ENCODE measurements at regions not wholly inside any gene's neighbourhood (a gene's known extent, or its start where the extent isn't known, plus 50 kb on each side); places are given as distances from the start of the nearest gene placed in this dataset.

DNA sequence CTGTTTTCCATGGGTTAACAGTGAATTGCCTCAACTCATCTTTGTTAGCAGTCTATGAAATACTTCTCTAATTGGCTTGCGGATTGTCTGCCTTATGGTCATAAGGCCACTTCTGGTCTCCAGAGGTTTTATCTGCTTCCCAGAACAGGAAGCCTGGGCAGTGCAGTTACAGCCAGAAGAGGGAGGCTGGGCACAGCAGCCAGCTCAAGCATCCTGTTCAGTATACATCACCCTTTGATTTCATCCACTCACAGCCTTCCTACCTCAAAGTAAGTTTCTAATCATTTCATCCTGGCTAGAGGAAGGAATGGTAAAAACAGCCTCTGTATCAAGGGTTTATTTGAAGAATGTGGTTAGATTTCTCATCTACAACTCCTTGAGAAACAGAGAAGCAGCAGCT, 311.5 kb upstream of the DEPDC1 start:
- Histone ChIP-seq H3K4me1 (ENCODE audit: control insufficient read depth in 1 of 2, insufficient read depth in 2 of 2, low read depth in 1 of 2, low read length in 1 of 2) (peaks cover 0 to 8% of the 10 kb centered on the region in 2 experiments; a peak in 2 of 4 replicates), H4K20me1 (ENCODE audit: insufficient read depth) (no peaks in the 10 kb centered on the region), H2AFZ (ENCODE audit: low read depth) (no peak overlapping the region), H3K79me2 (ENCODE audit: insufficient read depth) (no peaks in the 10 kb centered on the region), H3F3A (replicated peaks; ENCODE audit: insufficient read depth) (no peaks in the 10 kb centered on the region), H3K4me2 (no peak overlapping the region), H3K27me3 (ENCODE audit: insufficient read depth) (no peaks in the 10 kb centered on the region), H3K4me3 (ENCODE audit: low read depth in 2 of 2, low read length in 1 of 2) (no peak overlapping the region), H3K9me2 (no peaks in the 10 kb centered on the region), H3K9ac (no peak overlapping the region), H3K36me3 (replicated peaks in 1 of 2; ENCODE audit: control insufficient read depth in 1 of 2, insufficient read depth in 2 of 2, low read length in 1 of 2) (no peaks in the 10 kb centered on the region), H3K27ac (ENCODE audit: low read depth in 2 of 2, low read length in 1 of 2) (peak overlapping the region in 1 of 2 experiments; percentile 19; a peak in 1 of 4 replicates), H3K9me3 (no peaks in the 10 kb centered on the region)
- ChIA-PET CTCF (interaction anchor here (1.0 kb wide), 1 partner anchor 11 kb away, joined by 3 read pairs; no protein-coding TSS in a partner anchor), POLR2A (no interaction called here)
- peak; percentile 48 for DNase-seq
- 36% methylated on average over 1 of the region's 1 CpG for WGBS (ENCODE audit: low lambda C conversion rate)
- no peak for TF ChIP-seq RFX5 (IDR thresholded peaks at IDR 0.05; ENCODE audit: low read length)
- TF ChIP-seq, protein P1, sequence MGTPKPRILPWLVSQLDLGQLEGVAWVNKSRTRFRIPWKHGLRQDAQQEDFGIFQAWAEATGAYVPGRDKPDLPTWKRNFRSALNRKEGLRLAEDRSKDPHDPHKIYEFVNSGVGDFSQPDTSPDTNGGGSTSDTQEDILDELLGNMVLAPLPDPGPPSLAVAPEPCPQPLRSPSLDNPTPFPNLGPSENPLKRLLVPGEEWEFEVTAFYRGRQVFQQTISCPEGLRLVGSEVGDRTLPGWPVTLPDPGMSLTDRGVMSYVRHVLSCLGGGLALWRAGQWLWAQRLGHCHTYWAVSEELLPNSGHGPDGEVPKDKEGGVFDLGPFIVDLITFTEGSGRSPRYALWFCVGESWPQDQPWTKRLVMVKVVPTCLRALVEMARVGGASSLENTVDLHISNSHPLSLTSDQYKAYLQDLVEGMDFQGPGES (IDR thresholded peaks at IDR 0.05; ENCODE audit: low read depth, low read length) = no peak
- no peak for TF ChIP-seq MEF2A (IDR thresholded peaks at IDR 0.05; ENCODE audit: borderline replicate concordance, low read depth)
- no peak for TF ChIP-seq TAF1 (IDR thresholded peaks at IDR 0.05; ENCODE audit: borderline replicate concordance, low read depth, low read length)
- peak; percentile 31; the same call in 1 of the 2 replicates for TF ChIP-seq RAD21 (IDR thresholded peaks at IDR 0.05; ENCODE audit: low read length)
- no peak for TF ChIP-seq ELF1 (IDR thresholded peaks at IDR 0.05)
- no peak for TF ChIP-seq SMC3 (IDR thresholded peaks at IDR 0.05; ENCODE audit: low read depth, low read length)
- TF ChIP-seq JUND (IDR thresholded peaks at IDR 0.05) = no peak

DNA sequence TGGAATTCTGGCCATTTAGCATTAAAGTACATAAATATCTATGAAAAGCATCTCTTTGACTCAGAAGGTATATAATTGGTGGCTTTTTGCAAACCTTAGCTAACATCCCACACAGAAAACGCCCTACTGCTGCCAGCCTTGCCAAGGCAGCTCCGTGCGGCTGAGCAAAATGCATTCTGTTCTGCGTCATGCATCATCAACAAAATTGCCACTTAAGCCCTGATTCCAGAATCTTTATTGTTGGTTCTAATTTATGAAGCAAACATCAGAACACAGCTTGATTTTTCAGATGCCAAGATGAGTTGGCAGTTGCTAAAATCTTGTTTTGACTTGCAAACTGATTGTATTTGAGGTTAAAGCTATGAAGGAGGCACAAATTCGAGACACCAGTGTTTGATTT, 314.9 kb upstream of the DEPDC1 start:
- POLR2A ChIA-PET = no interaction called here
- Histone ChIP-seq H3K79me2 (ENCODE audit: insufficient read depth) (no peaks in the 10 kb centered on the region), H3K36me3 (replicated peaks in 1 of 2; ENCODE audit: control insufficient read depth in 1 of 2, insufficient read depth in 2 of 2, low read length in 1 of 2) (no peaks in the 10 kb centered on the region), H3K9ac (no peak overlapping the region), H4K20me1 (ENCODE audit: insufficient read depth) (no peaks in the 10 kb centered on the region), H3K4me2 (no peak overlapping the region), H3K27me3 (ENCODE audit: insufficient read depth) (no peaks in the 10 kb centered on the region), H3K9me2 (no peaks in the 10 kb centered on the region), H3K4me3 (ENCODE audit: low read depth in 2 of 2, low read length in 1 of 2) (no peak overlapping the region), H2AFZ (ENCODE audit: low read depth) (no peak overlapping the region), H3F3A (replicated peaks; ENCODE audit: insufficient read depth) (no peaks in the 10 kb centered on the region), H3K9me3 (no peaks in the 10 kb centered on the region), H3K27ac (ENCODE audit: low read depth in 2 of 2, low read length in 1 of 2) (no peak overlapping the region), H3K4me1 (ENCODE audit: control insufficient read depth in 1 of 2, insufficient read depth in 2 of 2, low read depth in 1 of 2, low read length in 1 of 2) (peaks cover 0 to 10% of the 10 kb centered on the region in 2 experiments; a peak in 2 of 4 replicates)
- no peak for DNase-seq
- TF ChIP-seq, protein P2, sequence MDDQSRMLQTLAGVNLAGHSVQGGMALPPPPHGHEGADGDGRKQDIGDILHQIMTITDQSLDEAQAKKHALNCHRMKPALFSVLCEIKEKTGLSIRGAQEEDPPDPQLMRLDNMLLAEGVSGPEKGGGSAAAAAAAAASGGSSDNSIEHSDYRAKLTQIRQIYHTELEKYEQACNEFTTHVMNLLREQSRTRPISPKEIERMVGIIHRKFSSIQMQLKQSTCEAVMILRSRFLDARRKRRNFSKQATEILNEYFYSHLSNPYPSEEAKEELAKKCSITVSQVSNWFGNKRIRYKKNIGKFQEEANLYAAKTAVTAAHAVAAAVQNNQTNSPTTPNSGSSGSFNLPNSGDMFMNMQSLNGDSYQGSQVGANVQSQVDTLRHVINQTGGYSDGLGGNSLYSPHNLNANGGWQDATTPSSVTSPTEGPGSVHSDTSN (IDR thresholded peaks at IDR 0.05) = no peak
- TF ChIP-seq POLR2AphosphoS5 (IDR thresholded peaks at IDR 0.05; ENCODE audit: low read depth, low read length) (no peak), RXRA (IDR thresholded peaks at IDR 0.05; ENCODE audit: borderline replicate concordance, low read depth) (no peak), JUND (IDR thresholded peaks at IDR 0.05) (no peak), MXI1 (IDR thresholded peaks at IDR 0.05; ENCODE audit: low read depth, low read length) (no peak), FOXJ3 (CRISPR knock-in tag; IDR thresholded peaks at IDR 0.05) (no peak), NFIC (IDR thresholded peaks at IDR 0.05; ENCODE audit: borderline replicate concordance) (no peak), GABPA (IDR thresholded peaks at IDR 0.05; ENCODE audit: low read depth) (no peak)
- TF ChIP-seq, protein P3, sequence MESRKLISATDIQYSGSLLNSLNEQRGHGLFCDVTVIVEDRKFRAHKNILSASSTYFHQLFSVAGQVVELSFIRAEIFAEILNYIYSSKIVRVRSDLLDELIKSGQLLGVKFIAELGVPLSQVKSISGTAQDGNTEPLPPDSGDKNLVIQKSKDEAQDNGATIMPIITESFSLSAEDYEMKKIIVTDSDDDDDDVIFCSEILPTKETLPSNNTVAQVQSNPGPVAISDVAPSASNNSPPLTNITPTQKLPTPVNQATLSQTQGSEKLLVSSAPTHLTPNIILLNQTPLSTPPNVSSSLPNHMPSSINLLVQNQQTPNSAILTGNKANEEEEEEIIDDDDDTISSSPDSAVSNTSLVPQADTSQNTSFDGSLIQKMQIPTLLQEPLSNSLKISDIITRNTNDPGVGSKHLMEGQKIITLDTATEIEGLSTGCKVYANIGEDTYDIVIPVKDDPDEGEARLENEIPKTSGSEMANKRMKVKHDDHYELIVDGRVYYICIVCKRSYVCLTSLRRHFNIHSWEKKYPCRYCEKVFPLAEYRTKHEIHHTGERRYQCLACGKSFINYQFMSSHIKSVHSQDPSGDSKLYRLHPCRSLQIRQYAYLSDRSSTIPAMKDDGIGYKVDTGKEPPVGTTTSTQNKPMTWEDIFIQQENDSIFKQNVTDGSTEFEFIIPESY (IDR thresholded peaks at IDR 0.05; ENCODE audit: borderline replicate concordance, low read depth) = no peak
- TF ChIP-seq, protein P4, sequence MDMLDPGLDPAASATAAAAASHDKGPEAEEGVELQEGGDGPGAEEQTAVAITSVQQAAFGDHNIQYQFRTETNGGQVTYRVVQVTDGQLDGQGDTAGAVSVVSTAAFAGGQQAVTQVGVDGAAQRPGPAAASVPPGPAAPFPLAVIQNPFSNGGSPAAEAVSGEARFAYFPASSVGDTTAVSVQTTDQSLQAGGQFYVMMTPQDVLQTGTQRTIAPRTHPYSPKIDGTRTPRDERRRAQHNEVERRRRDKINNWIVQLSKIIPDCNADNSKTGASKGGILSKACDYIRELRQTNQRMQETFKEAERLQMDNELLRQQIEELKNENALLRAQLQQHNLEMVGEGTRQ (IDR thresholded peaks at IDR 0.05; ENCODE audit: borderline replicate concordance, low read depth, low read length) = no peak
- TF ChIP-seq, protein P5, sequence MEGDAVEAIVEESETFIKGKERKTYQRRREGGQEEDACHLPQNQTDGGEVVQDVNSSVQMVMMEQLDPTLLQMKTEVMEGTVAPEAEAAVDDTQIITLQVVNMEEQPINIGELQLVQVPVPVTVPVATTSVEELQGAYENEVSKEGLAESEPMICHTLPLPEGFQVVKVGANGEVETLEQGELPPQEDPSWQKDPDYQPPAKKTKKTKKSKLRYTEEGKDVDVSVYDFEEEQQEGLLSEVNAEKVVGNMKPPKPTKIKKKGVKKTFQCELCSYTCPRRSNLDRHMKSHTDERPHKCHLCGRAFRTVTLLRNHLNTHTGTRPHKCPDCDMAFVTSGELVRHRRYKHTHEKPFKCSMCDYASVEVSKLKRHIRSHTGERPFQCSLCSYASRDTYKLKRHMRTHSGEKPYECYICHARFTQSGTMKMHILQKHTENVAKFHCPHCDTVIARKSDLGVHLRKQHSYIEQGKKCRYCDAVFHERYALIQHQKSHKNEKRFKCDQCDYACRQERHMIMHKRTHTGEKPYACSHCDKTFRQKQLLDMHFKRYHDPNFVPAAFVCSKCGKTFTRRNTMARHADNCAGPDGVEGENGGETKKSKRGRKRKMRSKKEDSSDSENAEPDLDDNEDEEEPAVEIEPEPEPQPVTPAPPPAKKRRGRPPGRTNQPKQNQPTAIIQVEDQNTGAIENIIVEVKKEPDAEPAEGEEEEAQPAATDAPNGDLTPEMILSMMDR (IDR thresholded peaks at IDR 0.05) = no peak
- WGBS (ENCODE audit: low lambda C conversion rate) = 24% methylated on average over 5 of the region's 5 CpGs
- CTCF ChIA-PET = interaction anchor here (0.8 to 1.5 kb wide), 2 partner anchors 9 to 17 kb away, joined by 3 read pairs; no protein-coding TSS in a partner anchor

Measured in SK-N-SH (cell line).